ENCODE measurements at regions not wholly inside any gene's neighbourhood (a gene's known extent, or its start where the extent isn't known, plus 50 kb on each side); places are given as distances from the start of the nearest gene placed in this dataset.

GRCh38 chrX:98380556-98380955, 1496.8 kb downstream of the RPA4 start:
- Histone ChIP-seq H3K4me1 (ENCODE audit: insufficient read depth, low read length, severe bottlenecking) (no peaks in the 10 kb centered on the region), H4K20me1 (ENCODE audit: insufficient read depth, low read length) (no peaks in the 10 kb centered on the region), H3K9ac (ENCODE audit: low read length) (no peak overlapping the region), H3K9me3 (ENCODE audit: low read length) (no peaks in the 10 kb centered on the region), H3K27ac (ENCODE audit: low read depth, low read length, poor library complexity, severe bottlenecking) (no peak overlapping the region), H3K9me2 (ENCODE audit: low read depth, low read length) (no peaks in the 10 kb centered on the region), H3K4me2 (ENCODE audit: low read length) (no peak overlapping the region), H3K27me3 (ENCODE audit: insufficient read depth, low read length) (no peaks in the 10 kb centered on the region), H2AFZ (ENCODE audit: low read length) (no peak overlapping the region), H3K79me2 (ENCODE audit: insufficient read depth, low read length) (no peaks in the 10 kb centered on the region), H3K36me3 (ENCODE audit: insufficient read depth, low read length) (no peaks in the 10 kb centered on the region), H3F3A (ENCODE audit: insufficient read depth, low read length) (no peaks in the 10 kb centered on the region), H3K4me3 (ENCODE audit: low read depth, low read length, poor library complexity, severe bottlenecking) (no peak overlapping the region)
- TF ChIP-seq EZH2 (IDR thresholded peaks at IDR 0.05; ENCODE audit: borderline replicate concordance, low read length), result no peak
- TF ChIP-seq CTCF (IDR thresholded peaks at IDR 0.05; ENCODE audit: low read length), result no peak

- Histone ChIP-seq H3K27ac (ENCODE audit: low read depth, low read length, poor library complexity, severe bottlenecking) (no peak overlapping the region), H3K9me3 (ENCODE audit: low read length) (no peaks in the 10 kb centered on the region), H3F3A (ENCODE audit: insufficient read depth, low read length) (no peaks in the 10 kb centered on the region), H2AFZ (ENCODE audit: low read length) (no peak overlapping the region), H3K4me1 (ENCODE audit: insufficient read depth, low read length, severe bottlenecking) (no peaks in the 10 kb centered on the region), H3K4me2 (ENCODE audit: low read length) (no peak overlapping the region), H3K9me2 (ENCODE audit: low read depth, low read length) (no peaks in the 10 kb centered on the region), H3K4me3 (ENCODE audit: low read depth, low read length, poor library complexity, severe bottlenecking) (no peak overlapping the region), H4K20me1 (ENCODE audit: insufficient read depth, low read length) (no peaks in the 10 kb centered on the region), H3K27me3 (ENCODE audit: insufficient read depth, low read length) (no peaks in the 10 kb centered on the region), H3K36me3 (ENCODE audit: insufficient read depth, low read length) (no peaks in the 10 kb centered on the region), H3K9ac (ENCODE audit: low read length) (no peak overlapping the region), H3K79me2 (ENCODE audit: insufficient read depth, low read length) (no peaks in the 10 kb centered on the region)
- TF ChIP-seq EZH2 (IDR thresholded peaks at IDR 0.05; ENCODE audit: borderline replicate concordance, low read length) (no peak), CTCF (IDR thresholded peaks at IDR 0.05; ENCODE audit: low read length) (no peak)
These were observed 1514.8 kb downstream of the RPA4 start for GRCh38 chrX:98398542-98398941.

DNA sequence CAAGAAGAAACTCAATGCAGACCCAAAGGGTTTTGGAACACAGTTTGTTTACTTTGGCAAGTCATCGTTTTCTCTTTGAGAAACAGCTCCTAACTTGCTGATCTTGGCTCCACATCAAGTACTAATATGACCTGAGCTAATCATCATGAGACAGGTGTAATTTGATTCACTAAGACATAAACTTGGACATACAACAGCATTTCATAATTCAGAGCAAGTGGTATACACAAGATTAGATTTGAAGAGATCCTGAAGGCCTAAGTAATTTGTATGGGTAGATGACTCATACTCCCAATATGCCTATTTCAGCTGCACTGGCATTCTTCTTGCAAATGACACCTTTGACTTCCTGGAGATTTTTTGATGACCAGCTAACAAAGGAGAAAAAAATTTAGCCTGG, 1521.7 kb downstream of the RPA4 start:
- no peak overlapping the region for H3K4me3 ChIP-seq (ENCODE audit: low read depth, low read length, poor library complexity, severe bottlenecking)
- H3K9me2 ChIP-seq (ENCODE audit: low read depth, low read length), result no peaks in the 10 kb centered on the region
- no peaks in the 10 kb centered on the region for H3K9me3 ChIP-seq (ENCODE audit: low read length)
- H3K27me3 ChIP-seq (ENCODE audit: insufficient read depth, low read length), result no peaks in the 10 kb centered on the region
- TF ChIP-seq EZH2 (IDR thresholded peaks at IDR 0.05; ENCODE audit: borderline replicate concordance, low read length), result no peak
- no peak for TF ChIP-seq CTCF (IDR thresholded peaks at IDR 0.05; ENCODE audit: low read length)
- no peak overlapping the region for H3K4me2 ChIP-seq (ENCODE audit: low read length)
- no peak overlapping the region for H3K9ac ChIP-seq (ENCODE audit: low read length)
- no peaks in the 10 kb centered on the region for H3F3A ChIP-seq (ENCODE audit: insufficient read depth, low read length)
- no peaks in the 10 kb centered on the region for H3K36me3 ChIP-seq (ENCODE audit: insufficient read depth, low read length)
- no peaks in the 10 kb centered on the region for H3K79me2 ChIP-seq (ENCODE audit: insufficient read depth, low read length)
- H4K20me1 ChIP-seq (ENCODE audit: insufficient read depth, low read length), result no peaks in the 10 kb centered on the region
- H2AFZ ChIP-seq (ENCODE audit: low read length), result no peak overlapping the region
- H3K27ac ChIP-seq (ENCODE audit: low read depth, low read length, poor library complexity, severe bottlenecking), result no peak overlapping the region
- H3K4me1 ChIP-seq (ENCODE audit: insufficient read depth, low read length, severe bottlenecking), result no peaks in the 10 kb centered on the region
